ENCODE measurements at regions not wholly inside any gene's neighbourhood (a gene's known extent, or its start where the extent isn't known, plus 50 kb on each side); places are given as distances from the start of the nearest gene placed in this dataset.

- peaks cover 54% of the 10 kb centered on the region for H3K36me3 Mint-ChIP-seq (ENCODE audit: low read depth)
- no peak overlapping the region for H3K4me3 Mint-ChIP-seq
- H3K27ac Mint-ChIP-seq, result no peak overlapping the region
- no peak for DNase-seq
- no peak for TF ChIP-seq CTCF (IDR thresholded peaks at IDR 0.05)
- peaks cover 8% of the 10 kb centered on the region for H3K4me1 Mint-ChIP-seq
- peaks cover 11% of the 10 kb centered on the region for H3K9me3 Mint-ChIP-seq
- no peaks in the 10 kb centered on the region for H3K27me3 Mint-ChIP-seq (ENCODE audit: low read depth, poor library complexity)
These were observed 209.3 kb upstream of the RGS6 start for GRCh38 chr14:71722885-71723284.

GRCh38 chr14:71725922-71726579, 206.2 kb upstream of the RGS6 start:
- TF ChIP-seq CTCF (IDR thresholded peaks at IDR 0.05), result no peak
- H3K36me3 Mint-ChIP-seq (ENCODE audit: low read depth), result peaks cover 56% of the 10 kb centered on the region
- peaks cover under 1% of the 10 kb centered on the region for H3K9me3 Mint-ChIP-seq
- no peak overlapping the region for H3K4me3 Mint-ChIP-seq
- no peak overlapping the region for H3K27ac Mint-ChIP-seq
- H3K4me1 Mint-ChIP-seq, result peaks cover 8% of the 10 kb centered on the region
- no peaks in the 10 kb centered on the region for H3K27me3 Mint-ChIP-seq (ENCODE audit: low read depth, poor library complexity)
- DNase-seq, result no peak

GRCh38 chr14:71726580-71727021, 205.6 kb upstream of the RGS6 start:
- Mint-ChIP-seq H3K36me3 (ENCODE audit: low read depth) (peaks cover 60% of the 10 kb centered on the region), H3K4me1 (peaks cover 8% of the 10 kb centered on the region), H3K4me3 (no peak overlapping the region), H3K27me3 (ENCODE audit: low read depth, poor library complexity) (no peaks in the 10 kb centered on the region), H3K9me3 (no peaks in the 10 kb centered on the region), H3K27ac (no peak overlapping the region)
- no peak for TF ChIP-seq CTCF (IDR thresholded peaks at IDR 0.05)
- no peak for DNase-seq

- no peaks in the 10 kb centered on the region for H3K9me3 Mint-ChIP-seq
- H3K27me3 Mint-ChIP-seq (ENCODE audit: low read depth, poor library complexity), result no peaks in the 10 kb centered on the region
- H3K4me3 Mint-ChIP-seq, result no peak overlapping the region
- no peak for TF ChIP-seq CTCF (IDR thresholded peaks at IDR 0.05)
- no peak for DNase-seq
- H3K36me3 Mint-ChIP-seq (ENCODE audit: low read depth), result peaks cover 58% of the 10 kb centered on the region
- H3K27ac Mint-ChIP-seq, result no peak overlapping the region
- peaks cover 8% of the 10 kb centered on the region for H3K4me1 Mint-ChIP-seq
These were observed 203.8 kb upstream of the RGS6 start for GRCh38 chr14:71728386-71728785.

GRCh38 chr14:71729596-71729995, 202.6 kb upstream of the RGS6 start:
- Mint-ChIP-seq H3K4me1 (peaks cover 8% of the 10 kb centered on the region), H3K27ac (no peak overlapping the region), H3K27me3 (ENCODE audit: low read depth, poor library complexity) (no peaks in the 10 kb centered on the region)

More at GRCh38 chr14:71729596-71729995, 202.6 kb upstream of the RGS6 start:
- no peak overlapping the region for H3K4me3 Mint-ChIP-seq
- no peak for DNase-seq
- peaks cover 54% of the 10 kb centered on the region for H3K36me3 Mint-ChIP-seq (ENCODE audit: low read depth)
- no peak for TF ChIP-seq CTCF (IDR thresholded peaks at IDR 0.05)
- H3K9me3 Mint-ChIP-seq, result no peaks in the 10 kb centered on the region
